Naive thymus-derived CD8-positive, alpha-beta T cell (primary cell): ENCODE measurements at regions not wholly inside any gene's neighbourhood (a gene's known extent, or its start where the extent isn't known, plus 50 kb on each side); places are given as distances from the start of the nearest gene placed in this dataset.

Experiments used
- ATAC-seq, 2 donors: fragments of 150-1000 bp; cut with Tn5 transposase in 1 of 2; sonication (Bioruptor Pico), chemical (Tn5 transposase) in 1 of 2; 1 replicate in 1 of 2; 2 replicates in 1 of 2; pipeline ENCODE4 v1.10.0; 2021; ENCODE audit warnings: mild to moderate bottlenecking in 2 of 2, moderate library complexity in 2 of 2
- POLR2A ChIA-PET: fragments of 350-600 bp; sonication (Branson Sonifier 250); formaldehyde crosslinking; loops from one replicate; lab custom pipeline; 2021; ENCODE audit warnings: antibody characterized with exemption; lab: Charles Lee
- DNase-seq, 10 donors: peaks; one replicate each; pipeline versions ENCODE4 v3.0.0 to v3.0.0-alpha.2; 2020 to 2022
- H3K27ac Mint-ChIP-seq, 10 donors: one replicate each; pipeline ENCODE4 v1.8.0; 2020 to 2022; ENCODE audit warnings: mild to moderate bottlenecking in 10 of 10, mixed read lengths in 10 of 10, moderate library complexity in 4 of 10, inconsistent platforms in 1 of 10
- H3K27me3 Mint-ChIP-seq, 5 donors: one replicate each; pipeline ENCODE4 v1.8.0; 2021 to 2022; ENCODE audit warnings: mixed read lengths in 5 of 5
- H3K36me3 Mint-ChIP-seq, 3 donors: one replicate each; pipeline ENCODE4 v1.8.0; 2020 to 2022; ENCODE audit warnings: mixed read lengths in 3 of 3, mild to moderate bottlenecking in 2 of 3, inconsistent platforms in 1 of 3
- H3K4me1 Mint-ChIP-seq, 4 donors: one replicate each; pipeline ENCODE4 v1.8.0; 2021 to 2022; ENCODE audit warnings: mixed read lengths in 4 of 4
- H3K4me3 Mint-ChIP-seq, 10 donors: one replicate each; pipeline ENCODE4 v1.8.0; 2020 to 2022; ENCODE audit warnings: mild to moderate bottlenecking in 10 of 10, mixed read lengths in 10 of 10, moderate library complexity in 6 of 10, inconsistent platforms in 1 of 10
- H3K9me3 Mint-ChIP-seq, 9 donors: one replicate each; pipeline ENCODE4 v1.8.0; 2020 to 2022; ENCODE audit warnings: mixed read lengths in 9 of 9, mild to moderate bottlenecking in 3 of 9, inconsistent platforms in 1 of 9, moderate library complexity in 1 of 9

DNA sequence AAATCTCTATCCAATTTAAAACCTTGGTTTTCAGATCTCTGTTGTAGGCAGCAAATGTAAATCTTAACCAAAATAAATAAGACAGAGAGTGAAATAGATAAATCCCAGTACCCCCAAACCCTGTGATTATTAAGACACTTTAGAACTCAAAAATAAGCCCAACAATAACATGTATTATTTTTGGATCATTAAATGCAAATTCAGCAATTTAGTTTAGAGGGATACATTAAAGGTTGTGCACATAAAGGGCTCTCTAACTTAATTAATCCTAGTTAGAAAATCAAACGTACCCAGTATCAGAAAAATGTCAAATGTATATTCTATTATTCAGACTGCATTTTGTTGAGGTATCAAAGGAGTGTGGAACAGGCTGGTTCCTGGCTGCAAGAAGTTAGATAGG, 416.8 kb downstream of the SLC16A7 start:
- no peak for ATAC-seq
- POLR2A ChIA-PET = no interaction called here
- H3K27me3 Mint-ChIP-seq = no peaks in the 10 kb centered on the region

DNA sequence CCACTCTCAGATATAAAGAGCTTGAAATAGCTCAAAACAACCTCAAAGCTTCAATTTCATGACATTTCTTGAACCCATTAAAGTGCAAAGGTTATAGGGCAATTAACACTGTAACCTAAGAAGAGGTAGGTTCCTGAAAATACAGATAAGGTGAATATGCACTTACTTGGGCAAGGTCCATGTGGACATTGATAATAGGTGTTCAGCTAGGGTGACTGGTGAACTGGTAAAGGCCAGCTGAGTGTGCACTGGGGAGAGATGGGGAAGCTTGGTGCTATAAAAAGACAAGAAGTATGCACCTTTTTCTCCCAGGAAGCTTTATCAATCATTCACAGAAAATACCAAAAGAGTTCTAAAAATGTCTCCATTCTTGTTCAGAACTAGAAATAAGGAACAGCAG, 418.6 kb downstream of the SLC16A7 start:
- H3K9me3 Mint-ChIP-seq = peaks cover 0 to 18% (median 4%) of the 10 kb centered on the region in 9 donors
- H3K4me1 Mint-ChIP-seq = no peaks in the 10 kb centered on the region
- H3K27ac Mint-ChIP-seq = no peak overlapping the region
- H3K27me3 Mint-ChIP-seq = no peaks in the 10 kb centered on the region
- DNase-seq (no peak), ATAC-seq (no peak)
- POLR2A ChIA-PET = no interaction called here
- no peaks in the 10 kb centered on the region for H3K36me3 Mint-ChIP-seq
- H3K4me3 Mint-ChIP-seq = no peak overlapping the region

More for the DNA sequence above, 416.8 kb downstream of the SLC16A7 start:
- no peak overlapping the region for H3K4me3 Mint-ChIP-seq
- H3K9me3 Mint-ChIP-seq = peaks cover 0 to 15% (median 2%) of the 10 kb centered on the region in 9 donors
- H3K36me3 Mint-ChIP-seq = no peaks in the 10 kb centered on the region
- H3K27ac Mint-ChIP-seq = no peak overlapping the region
- H3K4me1 Mint-ChIP-seq = no peaks in the 10 kb centered on the region
- no peak for DNase-seq

DNA sequence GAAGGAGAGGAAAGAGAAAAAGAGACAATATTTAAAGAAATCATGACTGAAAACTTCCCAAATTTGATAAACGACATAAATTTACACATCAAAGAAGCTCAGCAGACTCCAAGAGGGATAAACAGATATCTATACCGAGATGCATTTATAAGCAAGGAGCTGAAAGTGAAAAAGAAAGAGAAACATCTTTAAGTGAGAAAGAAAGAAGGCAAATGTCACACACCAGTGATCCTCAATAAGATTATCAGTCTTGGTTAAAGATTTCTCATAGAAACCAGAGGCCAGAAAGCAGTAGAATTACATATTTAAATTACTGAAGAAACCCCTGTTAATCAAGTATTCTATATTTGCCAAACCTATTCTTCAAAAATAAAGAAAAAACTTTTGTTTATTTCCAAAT, 424.2 kb downstream of the SLC16A7 start:
- Mint-ChIP-seq H3K36me3 (no peaks in the 10 kb centered on the region), H3K27me3 (no peaks in the 10 kb centered on the region), H3K27ac (no peak overlapping the region), H3K4me1 (no peaks in the 10 kb centered on the region), H3K4me3 (no peak overlapping the region), H3K9me3 (peaks cover 0 to 18% (median 3%) of the 10 kb centered on the region in 9 donors)
- ATAC-seq (no peak), DNase-seq (no peak)
- POLR2A ChIA-PET = no interaction called here

DNA sequence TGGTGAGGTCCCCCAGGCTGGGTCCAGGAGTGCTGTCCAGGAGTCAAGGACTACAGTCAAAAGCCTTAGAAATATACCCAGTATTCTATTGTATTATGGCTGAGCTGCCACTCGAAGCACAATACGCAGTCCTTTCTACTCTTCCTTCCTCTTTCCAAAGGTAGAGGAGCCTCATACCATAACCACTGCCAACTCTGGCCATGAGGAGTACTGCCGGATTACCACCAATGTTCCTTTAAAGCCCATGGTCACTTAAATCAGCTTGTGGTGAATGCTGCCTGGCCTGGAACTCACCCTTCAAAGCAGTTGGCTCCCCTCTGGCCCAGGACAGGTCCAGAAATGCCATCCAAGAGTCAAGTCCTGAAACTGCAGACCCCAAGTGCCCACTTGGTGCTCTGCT, 425.4 kb downstream of the SLC16A7 start:
- POLR2A ChIA-PET = no interaction called here
- Mint-ChIP-seq H3K36me3 (no peaks in the 10 kb centered on the region), H3K4me1 (no peaks in the 10 kb centered on the region), H3K27ac (no peak overlapping the region), H3K9me3 (peaks cover 0 to 19% (median 3%) of the 10 kb centered on the region in 9 donors), H3K27me3 (no peaks in the 10 kb centered on the region), H3K4me3 (no peak overlapping the region)
- DNase-seq = no peak
- ATAC-seq = no peak

DNA sequence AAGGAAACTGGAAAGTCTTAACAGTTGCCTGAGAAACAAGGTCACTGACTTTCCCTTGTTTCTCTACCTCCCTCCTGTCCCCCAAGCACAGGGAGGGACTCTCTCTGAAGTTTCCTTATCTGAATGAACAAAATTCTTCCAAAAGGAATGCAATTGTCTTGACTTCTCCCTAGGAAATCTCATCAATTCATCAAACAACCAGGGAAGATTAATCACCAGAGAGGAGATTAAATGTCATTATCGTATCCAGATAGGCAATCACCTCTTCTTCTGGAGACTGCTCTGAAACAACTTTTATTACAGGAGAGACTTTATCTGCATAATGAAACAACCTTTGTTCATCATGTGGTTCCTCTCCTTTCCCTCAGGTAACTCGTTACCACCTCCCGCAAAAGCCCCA, 431.4 kb downstream of the SLC16A7 start:
- POLR2A ChIA-PET = no interaction called here
- H3K27ac Mint-ChIP-seq = no peak overlapping the region
- ATAC-seq = no peak
- no peaks in the 10 kb centered on the region for H3K27me3 Mint-ChIP-seq
- H3K4me1 Mint-ChIP-seq = no peaks in the 10 kb centered on the region
- no peak for DNase-seq
- H3K4me3 Mint-ChIP-seq = no peak overlapping the region
- H3K36me3 Mint-ChIP-seq = no peaks in the 10 kb centered on the region
- peaks cover 0 to 17% (median 0%) of the 10 kb centered on the region in 9 donors for H3K9me3 Mint-ChIP-seq

DNA sequence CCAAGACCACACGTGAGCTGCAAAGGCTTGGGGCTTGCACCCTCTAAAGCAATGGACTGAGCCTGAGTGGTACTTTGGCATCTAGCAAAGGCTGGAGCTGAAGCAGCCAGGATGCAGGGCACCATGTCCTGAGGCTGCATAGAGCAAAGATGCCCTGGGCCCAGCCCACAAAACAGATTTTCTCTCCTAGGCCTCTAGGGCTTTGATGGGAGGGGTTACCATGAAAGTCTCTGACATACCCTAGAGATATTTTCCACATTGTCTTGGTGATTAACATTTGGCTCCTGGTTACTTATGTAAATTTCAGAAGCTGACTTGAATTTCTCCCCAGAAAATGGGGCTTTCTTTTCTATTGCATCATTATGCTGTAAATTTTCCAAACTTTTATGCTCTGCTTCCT, 438.3 kb downstream of the SLC16A7 start:
- H3K27me3 Mint-ChIP-seq = no peaks in the 10 kb centered on the region
- ATAC-seq (no peak), DNase-seq (no peak)
- H3K4me3 Mint-ChIP-seq = no peak overlapping the region
- no peaks in the 10 kb centered on the region for H3K4me1 Mint-ChIP-seq
- peaks cover 0 to 34% (median 6%) of the 10 kb centered on the region in 9 donors for H3K9me3 Mint-ChIP-seq
- no peak overlapping the region for H3K27ac Mint-ChIP-seq
- POLR2A ChIA-PET = no interaction called here
- peaks cover 0 to 3% (median 0%) of the 10 kb centered on the region in 3 donors for H3K36me3 Mint-ChIP-seq

DNA sequence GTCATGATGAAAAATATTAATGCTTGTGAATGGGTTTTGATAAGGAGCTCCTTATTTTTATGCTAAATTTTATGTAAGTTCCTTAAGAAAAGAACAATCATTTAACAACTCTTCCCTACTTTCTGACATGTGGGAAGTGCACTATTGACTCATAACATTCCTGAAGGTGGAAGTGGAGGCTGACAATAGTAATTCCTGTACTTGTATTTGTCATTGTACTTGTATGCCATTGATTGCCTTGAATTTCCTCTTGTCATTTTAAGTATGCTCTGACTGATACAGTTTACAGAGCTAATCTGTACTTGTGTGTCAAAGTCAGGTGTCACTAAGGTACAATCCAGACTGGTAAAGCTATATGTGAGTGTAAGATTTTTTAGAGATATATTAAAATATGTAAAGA, 440.0 kb downstream of the SLC16A7 start:
- Mint-ChIP-seq H3K27ac (no peak overlapping the region), H3K4me1 (no peaks in the 10 kb centered on the region), H3K36me3 (peaks cover 0 to 3% (median 0%) of the 10 kb centered on the region in 3 donors), H3K27me3 (no peaks in the 10 kb centered on the region), H3K9me3 (peaks cover 0 to 31% (median 6%) of the 10 kb centered on the region in 9 donors), H3K4me3 (no peak overlapping the region)
- ATAC-seq (no peak), DNase-seq (no peak)
- POLR2A ChIA-PET = no interaction called here

DNA sequence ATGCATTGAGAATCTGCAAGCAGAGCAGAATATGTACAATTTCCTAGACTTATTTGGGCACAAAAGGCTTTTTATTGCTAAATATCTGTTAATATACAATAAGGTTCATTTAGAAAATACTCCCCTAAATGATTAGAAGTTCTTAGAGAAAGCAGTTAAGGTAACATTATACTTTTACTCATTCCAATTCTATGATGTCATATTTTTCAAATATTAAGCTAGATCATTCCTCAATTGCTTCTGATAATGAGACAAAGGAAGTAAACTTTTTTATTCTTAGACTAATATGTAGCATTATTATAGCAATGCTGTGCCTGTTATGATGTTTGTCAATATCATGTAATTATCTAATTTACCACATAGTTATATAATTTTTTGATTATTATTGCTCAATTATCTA, 447.0 kb downstream of the SLC16A7 start:
- no peak overlapping the region for H3K4me3 Mint-ChIP-seq
- H3K27me3 Mint-ChIP-seq = no peaks in the 10 kb centered on the region
- ATAC-seq (no peak), DNase-seq (no peak)
- no peaks in the 10 kb centered on the region for H3K36me3 Mint-ChIP-seq
- H3K9me3 Mint-ChIP-seq = peaks cover 0 to 16% (median 2%) of the 10 kb centered on the region in 9 donors
- H3K4me1 Mint-ChIP-seq = no peaks in the 10 kb centered on the region
- POLR2A ChIA-PET = no interaction called here
- no peak overlapping the region for H3K27ac Mint-ChIP-seq

DNA sequence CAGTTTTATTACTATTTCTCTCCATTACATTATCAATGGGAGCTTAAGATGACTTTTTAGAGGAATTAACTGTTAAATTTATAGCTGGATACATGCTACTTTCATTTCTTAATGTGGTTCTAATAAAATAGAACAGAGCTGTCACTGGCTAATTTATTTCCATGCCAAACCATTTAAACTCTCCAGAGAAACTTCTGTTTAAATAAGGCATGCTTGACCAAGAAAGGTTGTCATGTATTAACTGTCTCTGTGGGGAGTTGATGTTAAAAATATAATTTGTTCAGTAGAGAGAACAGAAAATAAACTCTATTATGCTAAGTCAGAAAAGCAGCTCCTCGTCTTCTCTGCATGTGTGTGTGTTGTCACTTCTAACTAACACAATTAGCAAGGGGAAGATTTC, 447.4 kb downstream of the SLC16A7 start:
- Mint-ChIP-seq H3K4me1 (no peaks in the 10 kb centered on the region), H3K9me3 (peaks cover 0 to 16% (median 0%) of the 10 kb centered on the region in 9 donors), H3K27ac (no peak overlapping the region), H3K36me3 (no peaks in the 10 kb centered on the region), H3K27me3 (no peaks in the 10 kb centered on the region), H3K4me3 (no peak overlapping the region)
- POLR2A ChIA-PET = no interaction called here
- DNase-seq (no peak), ATAC-seq (no peak)

DNA sequence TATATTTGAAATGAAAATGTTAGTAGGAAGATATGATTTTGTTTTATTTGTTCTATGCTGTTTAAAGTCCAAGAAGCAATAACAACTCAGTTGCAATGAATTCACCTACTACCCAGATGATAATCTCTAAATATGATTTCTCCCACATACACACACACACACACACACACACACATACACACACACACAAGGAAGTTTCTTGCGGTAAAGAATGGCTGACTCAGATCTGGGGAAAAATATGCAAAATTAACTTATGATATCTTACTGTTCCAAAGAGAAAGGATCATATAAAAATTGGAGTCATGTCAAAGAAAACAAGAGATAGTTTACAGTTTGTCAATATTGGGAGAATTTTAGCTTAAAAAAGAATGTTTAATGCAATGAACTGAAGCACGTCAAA, 456.7 kb downstream of the SLC16A7 start:
- H3K4me3 Mint-ChIP-seq = no peak overlapping the region
- POLR2A ChIA-PET = no interaction called here
- ATAC-seq (no peak), DNase-seq (no peak)
- H3K27me3 Mint-ChIP-seq = no peaks in the 10 kb centered on the region
- H3K27ac Mint-ChIP-seq = no peak overlapping the region
- H3K4me1 Mint-ChIP-seq = no peaks in the 10 kb centered on the region
- peaks cover 0 to 10% (median 0%) of the 10 kb centered on the region in 9 donors for H3K9me3 Mint-ChIP-seq
- no peaks in the 10 kb centered on the region for H3K36me3 Mint-ChIP-seq

DNA sequence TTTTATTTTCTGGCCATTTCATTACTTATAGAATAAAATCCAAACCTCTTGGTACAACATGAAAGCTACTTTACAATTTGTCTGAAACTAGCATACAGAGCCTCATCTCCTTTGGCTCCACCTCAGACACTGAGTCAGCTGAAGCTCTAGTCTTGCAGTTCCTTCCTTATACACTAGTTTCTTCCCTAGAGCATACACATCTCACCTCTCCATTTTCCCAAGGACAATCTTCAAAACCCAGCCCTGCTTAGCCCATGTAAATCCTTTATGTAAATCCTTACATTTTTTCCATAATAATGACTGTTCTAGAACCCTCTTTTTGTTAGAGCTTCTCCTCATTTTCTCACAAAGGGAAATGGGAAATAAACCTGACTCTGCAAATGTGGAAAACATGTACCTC, 463.4 kb downstream of the SLC16A7 start:
- DNase-seq = no peak
- Mint-ChIP-seq H3K4me1 (no peaks in the 10 kb centered on the region), H3K27ac (no peak overlapping the region), H3K36me3 (no peaks in the 10 kb centered on the region), H3K4me3 (no peak overlapping the region), H3K27me3 (no peaks in the 10 kb centered on the region), H3K9me3 (peaks cover 0 to 5% (median 0%) of the 10 kb centered on the region in 9 donors)
- POLR2A ChIA-PET = no interaction called here
- no peak for ATAC-seq

DNA sequence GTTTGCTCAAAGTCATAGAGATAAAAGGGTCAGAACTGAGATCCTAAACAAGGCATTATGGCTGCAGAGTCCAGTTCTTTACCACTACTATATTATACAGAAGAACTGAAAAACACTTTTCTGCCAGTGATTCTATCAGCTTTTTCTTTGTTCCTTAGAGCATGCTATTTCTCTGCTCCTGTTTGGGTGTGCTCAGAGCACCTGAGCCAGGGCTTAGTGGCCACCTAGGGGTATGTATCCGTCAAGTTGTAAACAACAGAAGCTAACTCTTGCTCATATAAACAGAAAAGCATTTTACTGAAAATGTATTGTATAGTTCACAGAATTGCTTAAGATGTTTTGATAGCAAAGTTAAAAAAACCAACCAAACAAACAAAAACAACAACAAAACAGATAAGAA, 470.8 kb downstream of the SLC16A7 start:
- no peak for ATAC-seq
- POLR2A ChIA-PET = no interaction called here

DNA sequence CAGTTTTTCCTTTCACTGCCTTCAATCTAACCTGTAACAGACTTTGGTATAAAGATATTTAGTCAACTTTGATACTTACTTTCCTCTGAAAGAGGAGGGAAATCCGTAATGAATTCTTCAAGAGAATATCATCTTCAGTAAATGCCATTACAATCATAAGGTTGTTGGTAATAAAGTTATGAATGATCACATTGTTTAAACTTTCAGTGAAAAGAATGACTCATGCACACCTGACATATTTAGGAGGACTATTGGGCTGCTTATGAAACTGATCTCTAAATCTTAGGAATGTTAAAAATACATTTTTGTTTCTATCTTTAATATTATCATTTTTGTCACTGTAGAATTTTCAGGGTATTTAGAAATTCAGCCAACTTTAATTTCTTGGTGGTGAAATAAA, 474.7 kb downstream of the SLC16A7 start:
- no peaks in the 10 kb centered on the region for H3K27me3 Mint-ChIP-seq
- H3K27ac Mint-ChIP-seq = no peak overlapping the region
- DNase-seq (no peak), ATAC-seq (no peak)
- H3K4me1 Mint-ChIP-seq = no peaks in the 10 kb centered on the region
- H3K36me3 Mint-ChIP-seq = no peaks in the 10 kb centered on the region
- H3K9me3 Mint-ChIP-seq = peaks cover 0 to 20% (median 0%) of the 10 kb centered on the region in 9 donors
- H3K4me3 Mint-ChIP-seq = no peak overlapping the region
- POLR2A ChIA-PET = no interaction called here

More for the DNA sequence above, 470.8 kb downstream of the SLC16A7 start:
- H3K9me3 Mint-ChIP-seq = peaks cover 0 to 11% (median 0%) of the 10 kb centered on the region in 9 donors
- H3K4me1 Mint-ChIP-seq = no peaks in the 10 kb centered on the region
- H3K27ac Mint-ChIP-seq = no peak overlapping the region
- no peaks in the 10 kb centered on the region for H3K27me3 Mint-ChIP-seq
- H3K36me3 Mint-ChIP-seq = no peaks in the 10 kb centered on the region
- no peak overlapping the region for H3K4me3 Mint-ChIP-seq
- DNase-seq = no peak

DNA sequence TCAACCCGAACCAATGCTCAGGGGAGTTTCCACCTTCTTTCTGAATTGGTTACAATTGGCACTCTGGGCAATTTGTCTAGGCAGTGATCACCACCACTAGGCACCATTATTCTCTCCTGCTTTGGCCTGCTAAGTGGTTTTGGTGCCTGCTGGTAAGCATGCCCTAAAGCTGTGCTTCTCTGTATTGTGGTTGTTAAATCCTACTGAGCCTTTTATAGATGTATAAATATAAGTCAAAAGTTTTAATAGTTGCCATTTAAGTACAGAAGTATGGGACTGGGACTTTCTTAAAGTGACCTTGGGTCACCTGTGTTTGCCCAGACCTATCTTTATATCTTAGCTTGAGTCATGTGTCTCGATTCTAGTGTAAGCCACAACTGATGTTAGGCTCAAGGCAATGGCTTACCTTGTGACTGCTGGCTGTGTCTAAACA, 475.9 kb downstream of the SLC16A7 start:
- H3K4me3 Mint-ChIP-seq = no peak overlapping the region
- ATAC-seq (no peak), DNase-seq (no peak)
- POLR2A ChIA-PET = no interaction called here
- no peaks in the 10 kb centered on the region for H3K27me3 Mint-ChIP-seq
- H3K27ac Mint-ChIP-seq = no peak overlapping the region
- H3K9me3 Mint-ChIP-seq = peaks cover 0 to 20% (median 0%) of the 10 kb centered on the region in 9 donors
- H3K36me3 Mint-ChIP-seq = no peaks in the 10 kb centered on the region
- no peaks in the 10 kb centered on the region for H3K4me1 Mint-ChIP-seq
